ENCODE measurements at regions not wholly inside any gene's neighbourhood (a gene's known extent, or its start where the extent isn't known, plus 50 kb on each side); places are given as distances from the start of the nearest gene placed in this dataset.

DNA sequence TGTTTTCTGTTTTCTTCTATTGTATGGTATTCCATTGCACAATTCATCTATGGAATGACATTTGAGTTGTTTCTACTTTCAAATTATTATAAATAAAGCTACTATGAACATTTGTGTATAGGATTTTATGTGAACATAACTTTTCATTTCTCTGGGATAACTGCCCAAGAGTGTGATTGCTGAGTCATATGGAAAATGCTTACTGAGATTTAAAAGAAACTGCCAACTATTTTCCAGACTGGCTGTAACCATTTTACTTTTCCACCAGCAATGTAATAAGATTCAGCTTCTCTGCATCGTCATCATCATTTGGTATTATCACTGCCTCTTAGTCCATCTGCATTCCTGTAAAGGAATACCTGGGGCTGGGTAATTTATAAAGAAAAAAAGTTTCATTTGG lies 779.6 kb upstream of the PRMT6 start:
- Histone ChIP-seq H3K4me1 (ENCODE audit: control insufficient read depth in 1 of 2, insufficient read depth in 2 of 2, low read length in 2 of 2) (no peaks in the 10 kb centered on the region), H3K27ac (ENCODE audit: low read depth in 1 of 2, low read length in 2 of 2) (no peak overlapping the region), H3K36me3 (ENCODE audit: control insufficient read depth in 1 of 2, insufficient read depth in 2 of 2, low read length in 1 of 2) (no peaks in the 10 kb centered on the region), H3K4me3 (ENCODE audit: low read length in 2 of 2) (no peak overlapping the region), H3K27me3 (ENCODE audit: control insufficient read depth in 1 of 2, insufficient read depth in 2 of 2, low read length in 1 of 2) (no peaks in the 10 kb centered on the region), H3K9me3 (ENCODE audit: control insufficient read depth, low read length) (no peaks in the 10 kb centered on the region)
- intact Hi-C loops (cut with DNase I): no loop called here
- DNase-seq: no peak
- no peak for ATAC-seq (ENCODE audit: low FRiP score)
- WGBS, 2 donors: 53 to 60% methylated on average over 1 of the region's 1 CpG

DNA sequence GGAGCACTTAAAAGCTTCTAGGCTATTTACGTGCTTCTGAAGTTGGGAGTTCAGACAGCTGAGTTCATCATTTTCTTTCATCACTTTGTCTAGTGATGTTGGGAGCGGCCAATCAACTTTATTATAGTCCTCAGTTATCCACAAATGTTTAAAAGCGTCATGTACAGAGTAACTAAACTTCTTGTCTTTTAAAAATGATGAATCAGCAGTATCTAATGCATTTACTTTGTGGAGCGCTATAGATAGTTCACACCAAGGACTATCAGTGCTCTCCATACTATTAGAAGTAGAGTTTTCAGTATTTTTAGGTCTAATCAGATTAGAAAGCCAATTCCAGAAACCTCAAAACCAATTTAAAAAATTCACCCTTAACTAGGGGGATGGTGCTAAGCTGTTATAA lies 778.7 kb upstream of the PRMT6 start:
- Histone ChIP-seq H3K27me3 (ENCODE audit: control insufficient read depth in 1 of 2, insufficient read depth in 2 of 2, low read length in 1 of 2) (no peaks in the 10 kb centered on the region), H3K9me3 (ENCODE audit: control insufficient read depth, low read length) (no peaks in the 10 kb centered on the region), H3K27ac (ENCODE audit: low read depth in 1 of 2, low read length in 2 of 2) (no peak overlapping the region), H3K36me3 (ENCODE audit: control insufficient read depth in 1 of 2, insufficient read depth in 2 of 2, low read length in 1 of 2) (no peaks in the 10 kb centered on the region), H3K4me1 (ENCODE audit: control insufficient read depth in 1 of 2, insufficient read depth in 2 of 2, low read length in 2 of 2) (no peaks in the 10 kb centered on the region), H3K4me3 (ENCODE audit: low read length in 2 of 2) (no peak overlapping the region)
- no peak for DNase-seq
- ATAC-seq (ENCODE audit: low FRiP score): no peak
- intact Hi-C loops (cut with DNase I): no loop called here
- WGBS, 2 donors: 65 to 78% methylated on average over 4 of the region's 4 CpGs

DNA sequence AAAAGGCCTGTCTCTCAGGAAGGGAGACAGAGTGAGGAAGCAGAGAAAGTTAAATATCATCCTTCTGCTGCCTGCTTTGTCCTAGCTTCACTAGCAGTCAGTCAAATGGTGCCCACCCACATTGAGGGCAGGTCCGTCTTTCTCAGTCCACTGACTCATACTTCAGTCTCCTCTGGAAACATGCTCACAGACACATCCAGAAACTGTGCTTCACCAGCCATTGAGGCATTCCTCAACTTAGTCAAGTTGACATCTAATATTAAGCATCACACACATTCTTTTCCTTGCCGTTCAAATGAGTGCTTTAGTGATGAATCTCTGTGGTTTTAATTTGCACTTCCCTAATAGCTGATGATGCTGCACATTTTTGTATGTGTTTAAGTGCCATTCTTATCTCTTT lies 777.8 kb upstream of the PRMT6 start:
- 35 to 45% methylated on average over 2 of the region's 2 CpGs for WGBS, 2 donors
- Histone ChIP-seq H3K27ac (ENCODE audit: low read depth in 1 of 2, low read length in 2 of 2) (no peak overlapping the region), H3K9me3 (ENCODE audit: control insufficient read depth, low read length) (no peaks in the 10 kb centered on the region), H3K27me3 (ENCODE audit: control insufficient read depth in 1 of 2, insufficient read depth in 2 of 2, low read length in 1 of 2) (no peaks in the 10 kb centered on the region), H3K36me3 (ENCODE audit: control insufficient read depth in 1 of 2, insufficient read depth in 2 of 2, low read length in 1 of 2) (no peaks in the 10 kb centered on the region), H3K4me1 (ENCODE audit: control insufficient read depth in 1 of 2, insufficient read depth in 2 of 2, low read length in 2 of 2) (no peaks in the 10 kb centered on the region), H3K4me3 (ENCODE audit: low read length in 2 of 2) (no peak overlapping the region)
- DNase-seq (no peak), ATAC-seq (ENCODE audit: low FRiP score) (no peak)
- intact Hi-C loops (cut with DNase I): no loop called here

- peaks cover 4% of the 10 kb centered on the region for H3K9me3 ChIP-seq (ENCODE audit: control insufficient read depth, low read length)
- H3K36me3 ChIP-seq (ENCODE audit: control insufficient read depth in 1 of 2, insufficient read depth in 2 of 2, low read length in 1 of 2): no peaks in the 10 kb centered on the region
- 76 to 85% methylated on average over 3 of the region's 3 CpGs for WGBS, 2 donors
- H3K27ac ChIP-seq (ENCODE audit: low read depth in 1 of 2, low read length in 2 of 2): no peak overlapping the region
- ATAC-seq (ENCODE audit: low FRiP score): no peak
- no peak for DNase-seq
- H3K27me3 ChIP-seq (ENCODE audit: control insufficient read depth in 1 of 2, insufficient read depth in 2 of 2, low read length in 1 of 2): no peaks in the 10 kb centered on the region
- H3K4me1 ChIP-seq (ENCODE audit: control insufficient read depth in 1 of 2, insufficient read depth in 2 of 2, low read length in 2 of 2): no peaks in the 10 kb centered on the region
- intact Hi-C loops (cut with DNase I): no loop called here
- H3K4me3 ChIP-seq (ENCODE audit: low read length in 2 of 2): no peak overlapping the region
These were observed 767.1 kb upstream of the PRMT6 start for GRCh38 chr1:106289265-106289928.

DNA sequence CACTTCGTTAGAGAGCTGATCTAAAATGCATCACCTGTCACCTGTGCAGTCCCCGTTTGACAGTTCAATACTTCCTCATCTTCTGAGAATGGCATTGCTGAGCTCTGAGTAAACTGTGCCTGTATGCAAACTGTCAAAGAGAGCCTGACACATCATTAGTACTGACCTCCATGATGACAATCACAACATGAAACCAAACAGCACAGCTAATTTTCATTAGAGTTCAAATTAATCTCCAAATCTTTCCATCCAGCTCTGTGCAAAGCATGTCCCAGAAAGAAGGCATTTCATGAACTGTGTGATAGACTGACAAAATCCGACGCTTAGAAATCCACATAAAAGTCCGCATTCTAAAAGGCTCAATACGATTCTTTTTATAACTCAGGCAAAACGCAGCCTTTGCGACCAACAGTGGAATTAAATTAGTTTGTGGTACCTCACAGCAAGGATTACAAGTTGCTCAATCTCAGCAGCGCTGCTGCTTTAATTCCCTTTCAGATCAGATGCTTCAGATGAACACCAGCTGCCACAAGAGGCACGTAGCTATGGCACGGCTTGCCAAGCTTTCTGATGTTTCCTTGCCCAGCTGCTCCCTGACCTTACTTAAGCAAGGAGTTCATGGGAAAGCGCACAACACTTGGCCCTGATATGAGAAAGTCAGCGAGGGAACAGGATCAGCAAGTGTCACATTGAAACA lies 765.5 kb upstream of the PRMT6 start:
- Histone ChIP-seq H3K27ac (ENCODE audit: low read depth in 1 of 2, low read length in 2 of 2) (no peak overlapping the region), H3K36me3 (ENCODE audit: control insufficient read depth in 1 of 2, insufficient read depth in 2 of 2, low read length in 1 of 2) (no peaks in the 10 kb centered on the region), H3K4me3 (ENCODE audit: low read length in 2 of 2) (no peak overlapping the region), H3K27me3 (ENCODE audit: control insufficient read depth in 1 of 2, insufficient read depth in 2 of 2, low read length in 1 of 2) (no peaks in the 10 kb centered on the region), H3K4me1 (ENCODE audit: control insufficient read depth in 1 of 2, insufficient read depth in 2 of 2, low read length in 2 of 2) (no peaks in the 10 kb centered on the region), H3K9me3 (ENCODE audit: control insufficient read depth, low read length) (peaks cover 5% of the 10 kb centered on the region)
- intact Hi-C loops (cut with DNase I): no loop called here
- DNase-seq (no peak), ATAC-seq (ENCODE audit: low FRiP score) (no peak)
- WGBS, 2 donors: 65 to 69% methylated on average over 13 of the region's 13 CpGs

- H3K9me3 ChIP-seq (ENCODE audit: control insufficient read depth, low read length): peaks cover 5% of the 10 kb centered on the region
- no peak for DNase-seq
- ATAC-seq (ENCODE audit: low FRiP score): no peak
- H3K4me3 ChIP-seq (ENCODE audit: low read length in 2 of 2): no peak overlapping the region
- no peaks in the 10 kb centered on the region for H3K36me3 ChIP-seq (ENCODE audit: control insufficient read depth in 1 of 2, insufficient read depth in 2 of 2, low read length in 1 of 2)
- intact Hi-C loops (cut with DNase I): no loop called here
- WGBS, 2 donors: 72 to 74% methylated on average over 4 of the region's 4 CpGs
- no peak overlapping the region for H3K27ac ChIP-seq (ENCODE audit: low read depth in 1 of 2, low read length in 2 of 2)
- H3K27me3 ChIP-seq (ENCODE audit: control insufficient read depth in 1 of 2, insufficient read depth in 2 of 2, low read length in 1 of 2): no peaks in the 10 kb centered on the region
- H3K4me1 ChIP-seq (ENCODE audit: control insufficient read depth in 1 of 2, insufficient read depth in 2 of 2, low read length in 2 of 2): no peaks in the 10 kb centered on the region
These were observed 764.3 kb upstream of the PRMT6 start for GRCh38 chr1:106292130-106292529.

- intact Hi-C loops (cut with DNase I): no loop called here
These were observed 760.0 kb upstream of the PRMT6 start for GRCh38 chr1:106296431-106296830.

GRCh38 chr1:106304106-106304505 lies 752.4 kb upstream of the PRMT6 start:
- DNase-seq: no peak
- intact Hi-C loops (cut with DNase I): no loop called here
- no peak for ATAC-seq (ENCODE audit: low FRiP score)
- WGBS, 2 donors: 42 to 52% methylated on average over 3 of the region's 3 CpGs
- no peak overlapping the region for H3K27ac ChIP-seq (ENCODE audit: low read depth in 1 of 2, low read length in 2 of 2)
- peaks cover 5% of the 10 kb centered on the region for H3K9me3 ChIP-seq (ENCODE audit: control insufficient read depth, low read length)
- H3K4me3 ChIP-seq (ENCODE audit: low read length in 2 of 2): no peak overlapping the region
- H3K4me1 ChIP-seq (ENCODE audit: control insufficient read depth in 1 of 2, insufficient read depth in 2 of 2, low read length in 2 of 2): no peaks in the 10 kb centered on the region
- no peaks in the 10 kb centered on the region for H3K36me3 ChIP-seq (ENCODE audit: control insufficient read depth in 1 of 2, insufficient read depth in 2 of 2, low read length in 1 of 2)
- H3K27me3 ChIP-seq (ENCODE audit: control insufficient read depth in 1 of 2, insufficient read depth in 2 of 2, low read length in 1 of 2): no peaks in the 10 kb centered on the region

More at GRCh38 chr1:106296431-106296830, 760.0 kb upstream of the PRMT6 start:
- DNase-seq (no peak), ATAC-seq (ENCODE audit: low FRiP score) (no peak)
- peaks cover 1% of the 10 kb centered on the region for H3K9me3 ChIP-seq (ENCODE audit: control insufficient read depth, low read length)
- H3K4me3 ChIP-seq (ENCODE audit: low read length in 2 of 2): no peak overlapping the region
- H3K36me3 ChIP-seq (ENCODE audit: control insufficient read depth in 1 of 2, insufficient read depth in 2 of 2, low read length in 1 of 2): no peaks in the 10 kb centered on the region
- no peaks in the 10 kb centered on the region for H3K4me1 ChIP-seq (ENCODE audit: control insufficient read depth in 1 of 2, insufficient read depth in 2 of 2, low read length in 2 of 2)
- H3K27ac ChIP-seq (ENCODE audit: low read depth in 1 of 2, low read length in 2 of 2): no peak overlapping the region
- H3K27me3 ChIP-seq (ENCODE audit: control insufficient read depth in 1 of 2, insufficient read depth in 2 of 2, low read length in 1 of 2): no peaks in the 10 kb centered on the region
- 85 to 93% methylated on average over 1 of the region's 1 CpG for WGBS, 2 donors

DNA sequence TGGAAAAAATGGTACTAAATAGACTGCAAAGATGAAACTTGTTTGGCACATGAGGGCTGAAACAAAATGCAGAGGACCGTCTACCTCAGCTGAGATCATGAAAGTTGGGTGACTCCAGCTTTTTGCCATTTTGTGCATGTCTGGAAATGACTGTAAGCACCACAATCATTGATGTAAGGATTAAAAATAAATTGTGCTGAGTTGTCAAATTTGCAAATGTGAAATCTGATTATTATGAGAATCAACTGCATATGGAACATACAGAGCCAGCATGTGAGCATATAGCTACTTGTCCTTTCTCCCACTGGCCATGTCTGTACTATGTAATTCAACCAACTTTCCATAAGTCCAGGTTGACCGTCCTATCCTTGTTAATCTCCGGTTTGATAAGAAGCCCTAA lies 736.9 kb upstream of the PRMT6 start:
- Histone ChIP-seq H3K27ac (ENCODE audit: low read depth in 1 of 2, low read length in 2 of 2) (no peak overlapping the region), H3K36me3 (ENCODE audit: control insufficient read depth in 1 of 2, insufficient read depth in 2 of 2, low read length in 1 of 2) (no peaks in the 10 kb centered on the region), H3K9me3 (ENCODE audit: control insufficient read depth, low read length) (no peaks in the 10 kb centered on the region), H3K4me3 (ENCODE audit: low read length in 2 of 2) (no peak overlapping the region), H3K27me3 (ENCODE audit: control insufficient read depth in 1 of 2, insufficient read depth in 2 of 2, low read length in 1 of 2) (no peaks in the 10 kb centered on the region), H3K4me1 (ENCODE audit: control insufficient read depth in 1 of 2, insufficient read depth in 2 of 2, low read length in 2 of 2) (no peaks in the 10 kb centered on the region)
- no peak for DNase-seq
- no peak for ATAC-seq (ENCODE audit: low FRiP score)
- intact Hi-C loops (cut with DNase I): no loop called here
- 85 to 88% methylated on average over 3 of the region's 3 CpGs for WGBS, 2 donors
